IPS-18a (cell line): ENCODE measurements at regions not wholly inside any gene's neighbourhood (a gene's known extent, or its start where the extent isn't known, plus 50 kb on each side); places are given as distances from the start of the nearest gene placed in this dataset.

Experiments
- H3K27ac ChIP-seq: one replicate; pipeline ENCODE4 v1.5.1; 2013; ENCODE audit warnings: low read length
- H3K27me3 ChIP-seq: one replicate; pipeline ENCODE4 v1.6.1; 2013; ENCODE audit warnings: mild to moderate bottlenecking, low read length; ENCODE audit not compliant: control insufficient read depth, insufficient read depth
- H3K36me3 ChIP-seq: one replicate; pipeline ENCODE4 v1.6.1; 2013; ENCODE audit warnings: low read depth, low read length; ENCODE audit not compliant: control insufficient read depth
- H3K4me1 ChIP-seq: one replicate; pipeline ENCODE4 v1.6.1; 2013; ENCODE audit warnings: low read depth, low read length; ENCODE audit not compliant: control insufficient read depth
- H3K4me3 ChIP-seq: one replicate; pipeline ENCODE4 v1.5.1; 2013; ENCODE audit warnings: low read length
- H3K9ac ChIP-seq: one replicate; pipeline ENCODE4 v1.6.1; 2013; ENCODE audit warnings: mild to moderate bottlenecking, low read length, moderate library complexity
- H3K9me3 ChIP-seq: one replicate; pipeline ENCODE4 v1.6.1; 2013; ENCODE audit warnings: low read depth, low read length; ENCODE audit not compliant: control insufficient read depth

- Histone ChIP-seq H3K9me3 (no peaks in the 10 kb centered on the region), H3K4me3 (no peak overlapping the region), H3K27ac (no peak overlapping the region), H3K36me3 (no peaks in the 10 kb centered on the region), H3K9ac (no peak overlapping the region), H3K27me3 (no peaks in the 10 kb centered on the region), H3K4me1 (no peaks in the 10 kb centered on the region)
These were observed 361.0 kb downstream of the SETD4 start for GRCh38 chr21:35699361-35699760.

- no peaks in the 10 kb centered on the region for H3K36me3 ChIP-seq
- H3K9me3 ChIP-seq = no peaks in the 10 kb centered on the region
- no peak overlapping the region for H3K27ac ChIP-seq
- H3K27me3 ChIP-seq = no peaks in the 10 kb centered on the region
- peaks cover 2% of the 10 kb centered on the region for H3K4me1 ChIP-seq
- H3K4me3 ChIP-seq = no peak overlapping the region
- H3K9ac ChIP-seq = no peak overlapping the region
These were observed 363.0 kb downstream of the SETD4 start for GRCh38 chr21:35697321-35697808.

- H3K27me3 ChIP-seq = no peaks in the 10 kb centered on the region
- H3K9me3 ChIP-seq = no peaks in the 10 kb centered on the region
- peaks cover 9% of the 10 kb centered on the region for H3K4me1 ChIP-seq
- H3K9ac ChIP-seq = no peak overlapping the region
- no peak overlapping the region for H3K4me3 ChIP-seq
- H3K27ac ChIP-seq = no peak overlapping the region
- H3K36me3 ChIP-seq = no peaks in the 10 kb centered on the region
These were observed 363.7 kb downstream of the SETD4 start for GRCh38 chr21:35696644-35697043.

- Histone ChIP-seq H3K4me3 (no peak overlapping the region), H3K36me3 (no peaks in the 10 kb centered on the region), H3K4me1 (peaks cover 11% of the 10 kb centered on the region), H3K9me3 (no peaks in the 10 kb centered on the region), H3K27ac (no peak overlapping the region), H3K27me3 (no peaks in the 10 kb centered on the region), H3K9ac (no peak overlapping the region)
These were observed 368.0 kb downstream of the SETD4 start for GRCh38 chr21:35692311-35692710.

- H3K4me3 ChIP-seq = no peak overlapping the region
- peaks cover 11% of the 10 kb centered on the region for H3K4me1 ChIP-seq
- H3K27me3 ChIP-seq = no peaks in the 10 kb centered on the region
- no peaks in the 10 kb centered on the region for H3K36me3 ChIP-seq
- H3K9ac ChIP-seq = no peak overlapping the region
- no peaks in the 10 kb centered on the region for H3K9me3 ChIP-seq
- H3K27ac ChIP-seq = no peak overlapping the region
These were observed 369.9 kb downstream of the SETD4 start for GRCh38 chr21:35690436-35690835.

- Histone ChIP-seq H3K4me1 (no peaks in the 10 kb centered on the region), H3K4me3 (no peak overlapping the region), H3K36me3 (no peaks in the 10 kb centered on the region), H3K27me3 (no peaks in the 10 kb centered on the region), H3K27ac (no peak overlapping the region), H3K9me3 (no peaks in the 10 kb centered on the region), H3K9ac (no peak overlapping the region)
These were observed 374.2 kb downstream of the SETD4 start for GRCh38 chr21:35686156-35686555.

- Histone ChIP-seq H3K9ac (no peak overlapping the region), H3K9me3 (no peaks in the 10 kb centered on the region), H3K27me3 (no peaks in the 10 kb centered on the region), H3K36me3 (no peaks in the 10 kb centered on the region), H3K27ac (no peak overlapping the region), H3K4me1 (no peaks in the 10 kb centered on the region), H3K4me3 (no peak overlapping the region)
These were observed 376.5 kb downstream of the SETD4 start for GRCh38 chr21:35683664-35684304.

GRCh38 chr21:35682904-35683549 is 377.3 kb downstream of the SETD4 start:
- H3K36me3 ChIP-seq = no peaks in the 10 kb centered on the region
- no peaks in the 10 kb centered on the region for H3K4me1 ChIP-seq
- no peaks in the 10 kb centered on the region for H3K9me3 ChIP-seq
- H3K4me3 ChIP-seq = no peak overlapping the region
- no peak overlapping the region for H3K27ac ChIP-seq
- no peaks in the 10 kb centered on the region for H3K27me3 ChIP-seq
- no peak overlapping the region for H3K9ac ChIP-seq

GRCh38 chr21:35681946-35682345 is 378.4 kb downstream of the SETD4 start:
- H3K9ac ChIP-seq = no peak overlapping the region
- H3K27ac ChIP-seq = no peak overlapping the region
- no peaks in the 10 kb centered on the region for H3K9me3 ChIP-seq
- no peaks in the 10 kb centered on the region for H3K36me3 ChIP-seq
- no peaks in the 10 kb centered on the region for H3K27me3 ChIP-seq
- no peak overlapping the region for H3K4me3 ChIP-seq
- no peaks in the 10 kb centered on the region for H3K4me1 ChIP-seq

GRCh38 chr21:35679076-35679475 is 381.2 kb downstream of the SETD4 start:
- Histone ChIP-seq H3K4me1 (no peaks in the 10 kb centered on the region), H3K4me3 (no peak overlapping the region), H3K27me3 (no peaks in the 10 kb centered on the region), H3K27ac (no peak overlapping the region), H3K9ac (no peak overlapping the region), H3K9me3 (no peaks in the 10 kb centered on the region), H3K36me3 (no peaks in the 10 kb centered on the region)

GRCh38 chr21:35678393-35678792 is 381.9 kb downstream of the SETD4 start:
- H3K4me1 ChIP-seq = no peaks in the 10 kb centered on the region
- H3K9ac ChIP-seq = no peak overlapping the region
- H3K27me3 ChIP-seq = no peaks in the 10 kb centered on the region
- no peak overlapping the region for H3K4me3 ChIP-seq
- no peaks in the 10 kb centered on the region for H3K36me3 ChIP-seq
- H3K27ac ChIP-seq = no peak overlapping the region
- no peaks in the 10 kb centered on the region for H3K9me3 ChIP-seq

GRCh38 chr21:35677298-35677841 is 383.0 kb downstream of the SETD4 start:
- Histone ChIP-seq H3K27me3 (no peaks in the 10 kb centered on the region), H3K4me1 (no peaks in the 10 kb centered on the region), H3K36me3 (no peaks in the 10 kb centered on the region), H3K27ac (no peak overlapping the region), H3K9me3 (no peaks in the 10 kb centered on the region), H3K4me3 (no peak overlapping the region), H3K9ac (no peak overlapping the region)
